ENCODE measurements at regions not wholly inside any gene's neighbourhood (a gene's known extent, or its start where the extent isn't known, plus 50 kb on each side); places are given as distances from the start of the nearest gene placed in this dataset.

DNA sequence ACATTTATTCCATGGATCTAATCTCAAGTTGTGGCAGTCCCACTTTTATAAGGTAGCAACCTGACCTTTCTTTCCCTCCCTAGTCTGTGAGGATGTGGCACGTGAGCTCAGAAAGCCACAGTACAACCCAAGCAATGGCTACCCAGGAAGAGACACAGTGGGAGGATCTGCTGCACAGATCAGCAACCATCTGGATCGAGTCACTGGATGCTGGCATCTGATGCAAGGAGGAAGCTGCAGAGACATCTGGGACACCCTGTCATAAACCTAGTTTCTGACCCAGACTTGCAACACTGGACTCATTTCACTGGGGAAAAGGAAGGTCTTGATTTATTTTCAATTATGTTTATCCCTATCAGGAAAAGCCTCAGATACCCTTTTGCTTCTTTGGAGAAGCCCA is 327.1 kb downstream of the PAPSS1 start:
- TF ChIP-seq CTCF (conservative IDR thresholded peaks at IDR 0.05 in 1 of 2, IDR thresholded peaks at IDR 0.05 in 1 of 2; ENCODE audit: extremely low read depth in 1 of 2, insufficient read depth in 1 of 2, low read depth in 1 of 2, low read length in 2 of 2): no peak
- TF ChIP-seq EZH2 (IDR thresholded peaks at IDR 0.05; ENCODE audit: borderline replicate concordance, low read length): no peak

Measured in mammary epithelial cell (primary cell).